Body of pancreas (tissue), 4 donors: ENCODE measurements at regions not wholly inside any gene's neighbourhood (a gene's known extent, or its start where the extent isn't known, plus 50 kb on each side); places are given as distances from the start of the nearest gene placed in this dataset.

Experiments used
- POLR2A ChIP-seq, 3 donors: fragments of 450-650 bp; IDR thresholded peaks; one replicate each; pipeline ENCODE4 v1.6.1; 2016; ENCODE audit warnings: antibody characterized with exemption in 3 of 3, mild to moderate bottlenecking in 2 of 3
- TF ChIP-seq, protein P1 (sequence below), 7 experiments: fragments of 450-650 bp in 4 of 7; fragments of 200-600 bp in 3 of 7; sonication (generic) in 3 of 7; IDR thresholded peaks; one replicate each; pipeline ENCODE4 v1.5.1; 2016 to 2019; ENCODE audit warnings: antibody characterized with exemption in 7 of 7

- TF ChIP-seq, protein P1, sequence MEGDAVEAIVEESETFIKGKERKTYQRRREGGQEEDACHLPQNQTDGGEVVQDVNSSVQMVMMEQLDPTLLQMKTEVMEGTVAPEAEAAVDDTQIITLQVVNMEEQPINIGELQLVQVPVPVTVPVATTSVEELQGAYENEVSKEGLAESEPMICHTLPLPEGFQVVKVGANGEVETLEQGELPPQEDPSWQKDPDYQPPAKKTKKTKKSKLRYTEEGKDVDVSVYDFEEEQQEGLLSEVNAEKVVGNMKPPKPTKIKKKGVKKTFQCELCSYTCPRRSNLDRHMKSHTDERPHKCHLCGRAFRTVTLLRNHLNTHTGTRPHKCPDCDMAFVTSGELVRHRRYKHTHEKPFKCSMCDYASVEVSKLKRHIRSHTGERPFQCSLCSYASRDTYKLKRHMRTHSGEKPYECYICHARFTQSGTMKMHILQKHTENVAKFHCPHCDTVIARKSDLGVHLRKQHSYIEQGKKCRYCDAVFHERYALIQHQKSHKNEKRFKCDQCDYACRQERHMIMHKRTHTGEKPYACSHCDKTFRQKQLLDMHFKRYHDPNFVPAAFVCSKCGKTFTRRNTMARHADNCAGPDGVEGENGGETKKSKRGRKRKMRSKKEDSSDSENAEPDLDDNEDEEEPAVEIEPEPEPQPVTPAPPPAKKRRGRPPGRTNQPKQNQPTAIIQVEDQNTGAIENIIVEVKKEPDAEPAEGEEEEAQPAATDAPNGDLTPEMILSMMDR (IDR thresholded peaks at IDR 0.05) = no peak
- TF ChIP-seq POLR2A (IDR thresholded peaks at IDR 0.05) = no peak
Measured at GRCh38 chr13:88717946-88718345, 1046.8 kb downstream of the SLITRK5 start.
